ENCODE measurements at regions not wholly inside any gene's neighbourhood (a gene's known extent, or its start where the extent isn't known, plus 50 kb on each side); places are given as distances from the start of the nearest gene placed in this dataset.

- Histone ChIP-seq H3K27me3 (ENCODE audit: control insufficient read depth, insufficient read depth, low read length) (no peaks in the 10 kb centered on the region), H3K9ac (ENCODE audit: low read length) (no peak overlapping the region), H3K27ac (ENCODE audit: low read length) (no peak overlapping the region), H3K4me1 (ENCODE audit: control insufficient read depth, low read depth, low read length) (peaks cover 17% of the 10 kb centered on the region), H3K9me3 (ENCODE audit: control insufficient read depth, low read depth, low read length) (peaks cover 8% of the 10 kb centered on the region), H3K4me3 (ENCODE audit: low read length) (no peak overlapping the region), H3K36me3 (ENCODE audit: control insufficient read depth, low read depth, low read length) (no peaks in the 10 kb centered on the region)
These were observed 169.0 kb upstream of the ZFHX3 start for GRCh38 chr16:73216932-73217331.

GRCh38 chr16:73215678-73216377 lies 167.9 kb upstream of the ZFHX3 start:
- no peak overlapping the region for H3K4me3 ChIP-seq (ENCODE audit: low read length)
- no peaks in the 10 kb centered on the region for H3K27me3 ChIP-seq (ENCODE audit: control insufficient read depth, insufficient read depth, low read length)
- peaks cover 17% of the 10 kb centered on the region for H3K4me1 ChIP-seq (ENCODE audit: control insufficient read depth, low read depth, low read length)
- no peak overlapping the region for H3K9ac ChIP-seq (ENCODE audit: low read length)
- H3K36me3 ChIP-seq (ENCODE audit: control insufficient read depth, low read depth, low read length) = no peaks in the 10 kb centered on the region
- no peak overlapping the region for H3K27ac ChIP-seq (ENCODE audit: low read length)
- peaks cover 8% of the 10 kb centered on the region for H3K9me3 ChIP-seq (ENCODE audit: control insufficient read depth, low read depth, low read length)

GRCh38 chr16:73214825-73215677 lies 167.1 kb upstream of the ZFHX3 start:
- no peak overlapping the region for H3K4me3 ChIP-seq (ENCODE audit: low read length)
- no peak overlapping the region for H3K9ac ChIP-seq (ENCODE audit: low read length)
- peaks cover 8% of the 10 kb centered on the region for H3K9me3 ChIP-seq (ENCODE audit: control insufficient read depth, low read depth, low read length)
- H3K4me1 ChIP-seq (ENCODE audit: control insufficient read depth, low read depth, low read length) = peaks cover 17% of the 10 kb centered on the region
- no peak overlapping the region for H3K27ac ChIP-seq (ENCODE audit: low read length)
- H3K36me3 ChIP-seq (ENCODE audit: control insufficient read depth, low read depth, low read length) = no peaks in the 10 kb centered on the region
- no peaks in the 10 kb centered on the region for H3K27me3 ChIP-seq (ENCODE audit: control insufficient read depth, insufficient read depth, low read length)

DNA sequence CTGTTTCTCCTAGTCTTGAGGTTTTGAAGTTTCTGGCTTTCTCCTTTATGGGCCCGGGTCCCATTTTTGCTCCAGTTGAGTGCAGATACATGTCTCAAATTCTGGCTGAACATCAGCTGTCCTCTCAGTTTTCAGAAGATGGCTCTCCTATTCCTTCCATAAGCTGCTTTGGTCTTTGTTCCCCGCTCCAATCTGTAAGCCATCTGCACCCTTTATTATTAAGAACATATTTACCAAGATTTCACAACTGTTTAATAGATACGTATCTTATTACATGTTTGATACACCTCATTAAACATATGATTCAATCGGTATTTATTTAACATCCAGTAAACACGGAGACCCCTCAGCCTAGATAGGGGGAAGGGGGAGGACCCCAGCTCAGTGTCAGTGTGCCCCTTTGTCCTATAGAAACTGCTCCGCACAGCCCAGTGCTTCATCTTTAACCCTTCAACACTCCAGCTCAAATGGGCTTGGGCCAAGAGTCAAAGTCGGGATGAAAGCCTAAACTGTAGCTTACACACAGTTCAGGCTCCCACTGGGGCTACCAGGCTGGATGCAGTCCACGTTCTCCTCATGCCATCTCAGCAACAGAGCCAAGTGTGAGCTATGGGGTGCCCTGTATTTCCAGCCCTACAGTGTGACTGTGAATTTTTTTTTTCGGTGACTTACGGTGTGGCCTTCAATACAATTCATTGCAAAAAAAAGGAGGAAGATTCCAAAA lies 166.0 kb upstream of the ZFHX3 start:
- H3K36me3 ChIP-seq (ENCODE audit: control insufficient read depth, low read depth, low read length) = no peaks in the 10 kb centered on the region
- no peak overlapping the region for H3K4me3 ChIP-seq (ENCODE audit: low read length)
- no peaks in the 10 kb centered on the region for H3K27me3 ChIP-seq (ENCODE audit: control insufficient read depth, insufficient read depth, low read length)
- peaks cover 17% of the 10 kb centered on the region for H3K4me1 ChIP-seq (ENCODE audit: control insufficient read depth, low read depth, low read length)
- no peak overlapping the region for H3K9ac ChIP-seq (ENCODE audit: low read length)
- no peak overlapping the region for H3K27ac ChIP-seq (ENCODE audit: low read length)
- H3K9me3 ChIP-seq (ENCODE audit: control insufficient read depth, low read depth, low read length) = peaks cover 8% of the 10 kb centered on the region

GRCh38 chr16:73212431-73212830 lies 164.5 kb upstream of the ZFHX3 start:
- peaks cover 8% of the 10 kb centered on the region for H3K9me3 ChIP-seq (ENCODE audit: control insufficient read depth, low read depth, low read length)
- no peaks in the 10 kb centered on the region for H3K36me3 ChIP-seq (ENCODE audit: control insufficient read depth, low read depth, low read length)
- H3K4me3 ChIP-seq (ENCODE audit: low read length) = no peak overlapping the region
- H3K9ac ChIP-seq (ENCODE audit: low read length) = no peak overlapping the region
- H3K4me1 ChIP-seq (ENCODE audit: control insufficient read depth, low read depth, low read length) = peaks cover 17% of the 10 kb centered on the region
- H3K27ac ChIP-seq (ENCODE audit: low read length) = no peak overlapping the region
- H3K27me3 ChIP-seq (ENCODE audit: control insufficient read depth, insufficient read depth, low read length) = no peaks in the 10 kb centered on the region

DNA sequence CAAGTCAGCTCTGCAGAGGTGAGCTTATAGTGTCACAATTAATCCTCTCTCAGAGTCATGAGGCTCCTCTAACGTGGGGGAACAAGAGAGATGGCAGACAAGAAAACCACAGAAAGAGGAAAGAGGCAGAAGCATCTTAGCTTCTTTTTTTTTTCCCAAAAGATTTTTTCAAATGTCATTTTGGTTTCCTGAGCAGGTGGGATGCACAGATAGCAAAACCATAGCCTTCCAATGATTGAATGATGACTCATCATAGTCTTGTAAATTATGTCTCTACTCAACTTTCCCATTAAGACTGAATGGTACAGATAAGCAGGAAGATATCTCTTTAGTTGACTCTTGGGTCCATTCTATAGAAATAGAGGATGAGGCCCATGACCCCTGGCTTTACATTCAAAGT lies 162.8 kb upstream of the ZFHX3 start:
- no peak overlapping the region for H3K4me3 ChIP-seq (ENCODE audit: low read length)
- H3K27me3 ChIP-seq (ENCODE audit: control insufficient read depth, insufficient read depth, low read length) = no peaks in the 10 kb centered on the region
- H3K9ac ChIP-seq (ENCODE audit: low read length) = no peak overlapping the region
- H3K9me3 ChIP-seq (ENCODE audit: control insufficient read depth, low read depth, low read length) = peaks cover 1% of the 10 kb centered on the region
- H3K4me1 ChIP-seq (ENCODE audit: control insufficient read depth, low read depth, low read length) = peaks cover 17% of the 10 kb centered on the region
- H3K27ac ChIP-seq (ENCODE audit: low read length) = no peak overlapping the region
- no peaks in the 10 kb centered on the region for H3K36me3 ChIP-seq (ENCODE audit: control insufficient read depth, low read depth, low read length)

DNA sequence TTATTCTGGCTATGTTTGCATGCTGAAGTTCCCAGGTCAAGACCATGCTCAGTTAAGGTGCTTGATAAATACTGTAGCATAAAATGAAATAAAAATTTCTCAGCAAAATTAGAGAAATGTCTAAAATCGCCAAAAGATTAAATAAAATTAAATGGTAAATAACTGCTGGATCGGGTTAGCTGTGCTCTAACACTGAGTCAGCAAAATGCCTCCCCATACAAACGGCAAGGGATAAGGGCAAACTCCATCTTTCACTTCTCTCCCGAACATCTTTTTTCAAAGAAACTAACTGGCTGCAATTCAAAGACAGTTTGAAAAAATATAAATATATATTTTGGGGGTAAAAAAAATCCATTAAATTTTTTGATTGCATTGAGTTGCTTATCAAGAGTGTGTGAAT lies 162.2 kb upstream of the ZFHX3 start:
- Histone ChIP-seq H3K9me3 (ENCODE audit: control insufficient read depth, low read depth, low read length) (no peaks in the 10 kb centered on the region), H3K27me3 (ENCODE audit: control insufficient read depth, insufficient read depth, low read length) (no peaks in the 10 kb centered on the region), H3K4me1 (ENCODE audit: control insufficient read depth, low read depth, low read length) (peaks cover 12% of the 10 kb centered on the region), H3K9ac (ENCODE audit: low read length) (no peak overlapping the region), H3K27ac (ENCODE audit: low read length) (no peak overlapping the region), H3K36me3 (ENCODE audit: control insufficient read depth, low read depth, low read length) (no peaks in the 10 kb centered on the region), H3K4me3 (ENCODE audit: low read length) (no peak overlapping the region)

- no peak overlapping the region for H3K27ac ChIP-seq (ENCODE audit: low read length)
- H3K36me3 ChIP-seq (ENCODE audit: control insufficient read depth, low read depth, low read length) = no peaks in the 10 kb centered on the region
- no peaks in the 10 kb centered on the region for H3K9me3 ChIP-seq (ENCODE audit: control insufficient read depth, low read depth, low read length)
- no peaks in the 10 kb centered on the region for H3K27me3 ChIP-seq (ENCODE audit: control insufficient read depth, insufficient read depth, low read length)
- H3K4me3 ChIP-seq (ENCODE audit: low read length) = no peak overlapping the region
- no peak overlapping the region for H3K9ac ChIP-seq (ENCODE audit: low read length)
- H3K4me1 ChIP-seq (ENCODE audit: control insufficient read depth, low read depth, low read length) = peaks cover 10% of the 10 kb centered on the region
These were observed 161.3 kb upstream of the ZFHX3 start for GRCh38 chr16:73209190-73209589.

GRCh38 chr16:73206151-73206707 lies 158.3 kb upstream of the ZFHX3 start:
- no peak overlapping the region for H3K4me3 ChIP-seq (ENCODE audit: low read length)
- H3K9me3 ChIP-seq (ENCODE audit: control insufficient read depth, low read depth, low read length) = no peaks in the 10 kb centered on the region
- H3K9ac ChIP-seq (ENCODE audit: low read length) = no peak overlapping the region
- H3K27ac ChIP-seq (ENCODE audit: low read length) = no peak overlapping the region
- H3K4me1 ChIP-seq (ENCODE audit: control insufficient read depth, low read depth, low read length) = no peaks in the 10 kb centered on the region
- H3K36me3 ChIP-seq (ENCODE audit: control insufficient read depth, low read depth, low read length) = no peaks in the 10 kb centered on the region
- no peaks in the 10 kb centered on the region for H3K27me3 ChIP-seq (ENCODE audit: control insufficient read depth, insufficient read depth, low read length)

GRCh38 chr16:73205153-73205886 lies 157.4 kb upstream of the ZFHX3 start:
- H3K9me3 ChIP-seq (ENCODE audit: control insufficient read depth, low read depth, low read length) = no peaks in the 10 kb centered on the region
- no peak overlapping the region for H3K27ac ChIP-seq (ENCODE audit: low read length)
- no peak overlapping the region for H3K9ac ChIP-seq (ENCODE audit: low read length)
- H3K4me3 ChIP-seq (ENCODE audit: low read length) = no peak overlapping the region
- no peaks in the 10 kb centered on the region for H3K36me3 ChIP-seq (ENCODE audit: control insufficient read depth, low read depth, low read length)
- H3K27me3 ChIP-seq (ENCODE audit: control insufficient read depth, insufficient read depth, low read length) = no peaks in the 10 kb centered on the region
- H3K4me1 ChIP-seq (ENCODE audit: control insufficient read depth, low read depth, low read length) = no peaks in the 10 kb centered on the region

Measured in iPS-18a (cell line).